NCI-H1417 (cell line): ENCODE measurements at regions not wholly inside any gene's neighbourhood (a gene's known extent, or its start where the extent isn't known, plus 50 kb on each side); places are given as distances from the start of the nearest gene placed in this dataset.
A peak's percentile ranks its signal among the peaks of the same experiment; 100 is the strongest.

ENCODE experiments used
- DNase-seq, 3 experiments: peaks; one replicate each; lab custom pipeline; 2025; lab: John Stamatoyannopoulos, UW

DNA sequence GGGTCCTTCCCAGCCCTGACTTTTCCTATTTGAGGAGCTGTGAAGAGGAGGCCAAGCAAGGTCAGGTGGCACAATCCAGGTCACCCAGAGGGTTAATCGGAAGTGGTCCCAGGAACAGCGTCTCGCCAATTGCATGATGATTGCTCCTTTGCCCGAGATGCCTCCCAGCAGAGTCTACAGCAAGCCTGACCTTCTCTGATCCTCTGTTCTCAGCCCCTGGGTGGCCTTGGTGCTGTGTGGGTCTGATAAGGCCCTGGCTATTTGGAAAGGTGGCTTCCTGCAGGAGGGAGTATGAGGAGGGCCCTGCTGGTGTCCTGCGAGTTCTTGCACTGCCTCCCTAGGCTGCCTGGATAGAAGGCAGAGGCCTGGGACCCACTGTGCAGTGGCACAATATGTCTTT, 116.2 kb downstream of the FOXD2 start:
- DNase-seq, result no peak

DNA sequence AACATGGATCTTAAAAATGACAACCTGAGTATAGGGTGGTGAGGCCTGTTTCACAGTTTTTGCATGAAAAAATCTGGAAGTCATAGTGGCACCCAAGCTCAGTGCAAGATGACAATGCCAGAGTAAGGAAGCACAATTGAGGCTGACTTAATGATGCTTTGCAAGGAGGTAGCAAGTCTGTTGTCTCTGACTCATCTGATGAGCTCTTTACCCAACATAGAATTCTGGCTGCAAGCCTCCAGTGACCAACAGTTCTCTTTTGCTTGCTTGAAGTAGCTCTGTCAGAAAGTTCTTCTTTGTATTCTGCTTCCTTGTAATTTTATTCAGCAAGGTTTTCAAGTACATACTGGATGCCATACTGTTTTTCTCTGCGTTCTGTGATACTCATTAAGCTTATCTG, 117.1 kb downstream of the FOXD2 start:
- DNase-seq, result no peak

GRCh38 chr1:47555306-47555705, 117.5 kb downstream of the FOXD2 start:
- no peak for DNase-seq

DNA sequence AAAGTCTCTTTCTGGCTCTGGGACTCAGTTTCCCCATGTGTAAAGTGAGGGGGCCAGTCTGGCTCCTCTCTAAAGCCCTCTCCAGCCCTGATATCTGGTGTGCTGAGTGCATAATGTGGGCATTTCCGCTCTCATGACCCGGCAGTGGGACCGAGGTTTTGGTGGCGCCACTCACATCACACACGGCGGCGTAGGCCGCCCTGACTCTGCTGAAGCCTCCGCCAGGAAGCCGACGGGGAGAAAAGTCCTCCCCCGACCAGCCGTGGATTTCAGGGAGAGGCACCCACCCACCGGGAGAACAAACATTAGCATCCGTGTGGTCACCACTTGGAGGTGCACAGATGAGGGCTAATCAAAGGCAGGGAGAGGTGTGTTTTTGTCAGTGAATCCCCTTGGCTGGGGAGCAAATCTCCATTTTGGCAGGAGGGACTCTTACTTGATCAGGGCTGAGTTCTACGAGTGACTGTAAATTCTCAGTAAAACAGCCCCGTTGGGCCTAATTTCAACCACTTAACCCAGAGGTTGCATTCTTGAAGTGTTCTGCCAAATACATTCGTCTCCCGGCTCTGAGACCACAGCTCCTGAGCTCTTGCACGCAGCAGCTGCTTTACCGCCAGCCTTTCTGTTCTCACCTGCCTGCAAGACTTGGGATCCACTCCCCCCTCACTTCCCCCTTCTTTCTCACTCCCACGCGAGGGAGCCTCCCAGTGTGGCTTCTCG, 118.2 kb downstream of the FOXD2 start:
- peak in 2 of 3 experiments; percentile 34 to 63 for DNase-seq

- no peak for DNase-seq
Observed at GRCh38 chr1:47557066-47557465, 119.2 kb downstream of the FOXD2 start.

DNA sequence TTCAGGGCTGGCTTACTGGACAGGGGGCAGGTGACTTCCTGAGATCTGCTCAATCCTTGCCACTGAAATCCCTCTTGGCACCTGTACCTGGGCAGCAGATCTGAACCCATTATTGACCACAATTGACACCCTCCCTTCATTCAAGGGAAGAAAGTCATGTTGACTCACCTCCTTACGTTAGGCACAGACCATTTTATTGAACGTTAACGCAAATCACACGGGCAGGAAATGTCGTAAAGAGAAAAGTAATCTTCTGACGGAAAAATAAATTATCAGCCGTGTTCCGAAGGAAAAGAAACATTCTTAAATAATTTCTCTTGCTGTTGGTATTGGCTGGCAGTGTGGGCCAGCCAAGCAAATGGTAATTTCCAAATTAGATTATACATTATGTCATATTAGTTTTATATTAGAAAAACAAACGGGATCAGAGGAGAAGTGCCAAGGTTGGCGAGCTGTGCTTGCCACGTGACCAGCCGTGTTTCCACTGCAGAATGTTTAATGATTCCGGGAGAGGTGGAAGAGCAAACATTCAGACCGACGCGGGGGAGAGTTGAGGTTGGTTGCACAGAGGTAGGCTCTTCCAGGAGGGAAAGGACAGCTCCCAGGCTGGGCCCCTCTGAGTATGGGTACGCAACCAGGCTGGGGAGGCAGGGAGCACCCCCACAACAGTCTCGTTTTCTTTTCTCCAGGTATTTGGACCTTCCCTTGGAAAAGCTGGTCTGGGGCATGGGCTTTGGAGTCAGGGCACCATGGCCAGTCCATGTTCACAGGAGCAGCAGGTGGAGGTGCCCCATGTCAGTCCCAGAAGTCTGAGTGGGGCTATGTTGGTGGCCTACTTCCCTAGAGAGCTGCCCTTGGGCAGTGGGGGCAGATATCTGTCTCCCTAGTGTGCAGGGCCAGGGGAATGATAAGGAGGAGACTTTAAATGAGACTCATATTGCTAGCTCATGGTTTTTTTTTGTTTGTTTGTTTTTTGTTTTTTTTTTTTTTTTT, 121.1 kb downstream of the FOXD2 start:
- DNase-seq, result peak; percentile 55 to 68 (median 57)

GRCh38 chr1:47559944-47560695, 122.3 kb downstream of the FOXD2 start:
- DNase-seq, result no peak

- no peak for DNase-seq
Observed at GRCh38 chr1:47561523-47562007, 123.7 kb downstream of the FOXD2 start.

DNA sequence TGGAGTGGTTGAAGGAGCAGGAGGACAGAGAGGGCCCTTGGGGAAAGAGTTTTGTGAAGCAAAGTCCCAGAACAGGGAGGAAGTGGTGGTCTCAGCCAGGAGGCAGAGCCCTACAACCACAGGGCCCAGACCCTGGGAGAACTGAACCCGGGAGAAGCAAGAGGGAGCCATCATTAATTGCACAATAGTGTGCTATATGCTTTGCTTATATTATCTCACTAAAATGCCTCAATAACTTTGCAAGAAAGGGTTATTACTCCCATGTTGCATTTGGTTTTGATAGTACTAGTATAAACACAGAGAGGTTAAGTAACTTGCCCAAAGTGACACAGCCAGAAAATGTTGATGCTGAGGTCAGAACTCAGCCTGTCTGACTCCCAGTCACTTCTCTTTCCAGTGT, 124.3 kb downstream of the FOXD2 start:
- no peak for DNase-seq

DNA sequence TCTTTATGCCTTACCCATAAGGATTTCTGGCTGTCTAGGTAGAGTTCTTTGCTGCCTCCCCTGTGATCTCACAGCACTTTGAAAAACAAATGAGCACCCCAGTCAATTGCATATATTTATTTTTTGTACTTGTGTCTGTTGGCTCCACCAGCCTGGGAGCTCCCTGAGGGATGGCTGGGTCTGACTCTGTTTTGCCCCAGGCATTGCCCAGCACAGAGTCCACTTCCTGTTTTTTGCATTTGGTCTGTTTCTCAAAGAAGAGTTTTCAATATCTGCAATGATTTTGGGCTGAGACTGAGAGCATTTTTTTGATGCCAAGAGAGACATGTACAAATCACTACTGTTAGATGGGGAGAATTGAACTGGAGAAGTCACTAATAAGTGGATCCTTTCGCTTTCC, 125.0 kb downstream of the FOXD2 start:
- no peak for DNase-seq

DNA sequence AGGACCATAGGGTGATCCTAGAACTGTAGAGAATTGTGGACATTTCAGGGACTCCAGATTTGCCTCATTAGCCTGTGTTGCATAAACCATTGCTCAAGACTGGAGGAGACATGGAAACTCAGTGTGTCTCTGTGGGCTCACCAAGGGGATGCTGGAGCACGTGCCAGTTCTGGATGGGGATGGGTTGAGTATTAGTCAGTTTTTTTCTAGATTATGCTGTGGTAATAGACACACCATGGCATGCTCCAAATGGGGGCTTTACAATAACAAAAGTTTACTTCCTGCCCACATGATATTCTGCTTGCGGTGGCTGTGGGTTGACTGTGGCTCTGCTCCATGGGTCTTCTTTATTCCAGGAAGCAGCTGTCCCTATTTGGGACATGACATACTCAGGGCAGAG, 125.4 kb downstream of the FOXD2 start:
- DNase-seq, result no peak

DNA sequence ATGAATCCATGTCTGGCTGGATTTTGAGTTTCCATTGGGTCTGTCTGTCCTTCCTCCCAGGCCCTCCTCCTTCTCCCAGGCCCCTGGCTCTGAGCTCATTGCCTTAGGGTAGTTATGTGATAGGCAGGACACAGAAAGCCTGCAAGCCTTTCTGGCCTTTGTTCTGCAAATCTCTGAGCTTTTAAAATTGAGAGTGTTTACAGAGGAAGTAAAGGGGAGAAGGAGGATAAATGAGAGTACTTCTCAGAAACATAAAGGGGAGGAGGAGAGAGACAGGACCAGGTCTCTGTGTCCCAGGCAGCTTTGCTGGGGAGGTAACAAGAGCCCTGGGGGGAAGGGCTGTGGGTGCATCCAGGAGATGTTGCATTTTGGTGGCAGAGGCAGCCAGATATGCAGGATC, 126.7 kb downstream of the FOXD2 start:
- peak in 2 of 3 experiments; percentile 27 to 48 for DNase-seq

- DNase-seq, result peak in 1 of 3 experiments; percentile 46
Observed at GRCh38 chr1:47565092-47565491, 127.2 kb downstream of the FOXD2 start.

- DNase-seq, result no peak
Observed at GRCh38 chr1:47565676-47566075, 127.8 kb downstream of the FOXD2 start.

DNA sequence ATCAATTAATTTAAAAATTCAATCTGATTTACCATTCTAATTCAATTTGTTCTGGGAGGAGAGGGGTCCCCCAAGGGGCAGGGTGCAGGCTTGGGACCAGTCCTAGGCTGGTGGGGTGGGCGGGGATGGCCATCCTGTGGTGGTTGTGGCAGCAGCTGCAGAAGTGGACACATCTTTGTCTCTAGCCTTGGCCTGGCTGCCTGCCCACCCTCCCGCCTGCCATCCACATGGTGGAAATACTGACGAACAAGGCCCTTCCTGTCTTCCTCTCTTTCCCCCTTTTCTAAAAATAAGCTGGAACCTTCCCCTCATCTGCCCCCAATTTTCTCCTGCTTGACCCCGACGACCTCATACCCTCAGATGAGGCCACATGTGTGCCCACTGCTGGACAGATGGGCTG, 130.9 kb downstream of the FOXD2 start:
- DNase-seq, result no peak

- no peak for DNase-seq
Observed at GRCh38 chr1:47569261-47569660, 131.4 kb downstream of the FOXD2 start.

DNA sequence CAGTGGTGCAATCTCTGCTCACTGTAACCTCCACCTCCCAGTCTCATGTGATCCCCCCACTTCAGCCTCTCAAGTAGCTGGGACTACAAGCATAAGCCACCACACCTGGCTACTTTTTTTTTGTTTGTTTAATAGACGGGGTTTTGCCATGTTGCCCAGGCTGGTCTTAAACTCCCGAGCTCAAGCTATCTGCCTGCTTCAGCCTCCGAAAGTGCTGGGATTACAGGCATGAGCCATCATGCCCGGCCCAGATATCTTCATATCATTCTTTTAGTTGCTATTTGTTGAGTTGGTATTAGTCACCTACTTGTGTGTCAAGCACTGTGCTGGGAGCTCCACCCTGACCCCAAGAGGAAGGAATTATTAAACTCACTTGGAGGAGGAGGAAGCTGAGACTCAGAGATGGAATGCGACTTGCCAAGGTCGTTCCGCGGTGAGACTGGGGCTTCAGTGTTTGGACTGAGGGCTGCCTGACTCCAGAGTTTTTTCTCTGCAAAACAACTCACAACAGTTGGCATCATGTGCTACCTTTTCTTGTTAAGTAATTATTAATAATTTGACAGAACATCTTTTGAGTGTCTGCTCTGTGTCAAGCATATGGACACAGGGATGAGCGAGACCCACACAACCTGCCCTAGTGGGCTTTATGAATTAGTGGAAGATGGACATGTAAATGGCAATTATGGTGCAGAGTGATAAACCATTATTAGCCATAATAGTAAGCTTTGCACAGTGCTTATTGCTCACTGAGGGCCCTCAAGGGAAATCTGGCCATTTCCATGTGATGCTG, 132.0 kb downstream of the FOXD2 start:
- peak in 1 of 3 experiments; percentile 20 for DNase-seq

GRCh38 chr1:47571161-47571560, 133.3 kb downstream of the FOXD2 start:
- no peak for DNase-seq

DNA sequence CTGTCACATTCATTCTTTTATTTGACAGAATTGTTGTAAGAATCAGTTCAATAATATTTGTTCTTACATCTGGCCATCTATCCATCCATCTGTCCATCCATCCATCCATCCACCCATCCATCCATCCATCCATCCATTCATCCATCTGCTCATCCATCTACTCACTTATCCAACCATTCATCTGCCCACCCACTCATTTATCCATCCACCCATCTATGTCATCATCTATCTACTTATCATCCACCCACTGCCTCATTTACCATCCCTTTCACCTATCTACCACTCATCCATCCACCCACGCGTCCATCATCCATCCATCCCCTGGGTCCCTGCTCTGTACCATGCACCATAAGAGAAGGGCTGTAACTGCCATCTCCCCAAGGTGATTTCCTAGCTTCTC, 134.1 kb downstream of the FOXD2 start:
- no peak for DNase-seq

DNA sequence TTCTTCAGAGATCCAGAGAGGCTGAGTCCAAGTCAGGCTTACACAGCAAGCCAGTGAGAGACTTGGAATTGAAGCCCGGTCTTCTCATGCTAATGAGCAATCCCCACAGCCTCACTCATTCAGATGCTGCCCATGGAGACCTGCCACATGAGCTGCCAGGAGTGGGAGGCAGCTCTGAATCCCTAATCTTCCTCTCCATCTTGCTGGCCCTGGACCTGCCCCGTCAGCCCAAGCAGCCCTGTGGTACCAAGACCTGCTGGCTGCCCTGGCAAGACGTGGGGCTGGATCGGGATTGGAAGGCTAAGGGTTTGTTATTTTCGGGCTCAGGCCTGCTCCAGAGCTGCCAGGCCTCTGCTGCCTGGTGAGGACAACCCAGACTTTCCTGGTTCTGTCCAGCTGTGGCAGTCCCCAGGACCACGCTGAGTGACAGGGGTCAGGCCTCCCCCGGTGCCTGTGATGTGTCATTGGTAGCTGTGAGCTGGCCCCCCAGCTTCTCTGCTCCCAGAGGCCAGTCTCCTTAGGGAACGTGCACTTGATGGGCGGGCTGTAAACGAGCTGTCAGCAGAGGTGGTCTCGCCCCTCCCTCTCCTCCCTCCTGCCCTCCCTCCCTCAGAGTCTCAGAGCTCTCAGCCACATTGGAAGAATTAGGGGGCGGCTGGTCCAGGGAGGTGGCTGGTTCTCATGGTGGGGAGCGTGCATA, 135.0 kb downstream of the FOXD2 start:
- no peak for DNase-seq
